Testis (tissue), 2 donors: ENCODE measurements at regions not wholly inside any gene's neighbourhood (a gene's known extent, or its start where the extent isn't known, plus 50 kb on each side); places are given as distances from the start of the nearest gene placed in this dataset.

Source experiments
- POLR2A ChIP-seq: fragments of 450-650 bp; IDR thresholded peaks from one replicate; pipeline ENCODE4 v1.6.1; 2017; ENCODE audit warnings: antibody characterized with exemption, mild to moderate bottlenecking, moderate library complexity
- TF ChIP-seq, protein P1 (sequence below), 3 experiments: fragments of 450-650 bp in 2 of 3; fragments of 200-600 bp in 1 of 3; sonication (generic) in 1 of 3; IDR thresholded peaks; one replicate each; pipeline ENCODE4 v1.5.1; 2016 to 2019; ENCODE audit warnings: antibody characterized with exemption in 3 of 3, mild to moderate bottlenecking in 2 of 3, moderate library complexity in 1 of 3

- TF ChIP-seq, protein P1, sequence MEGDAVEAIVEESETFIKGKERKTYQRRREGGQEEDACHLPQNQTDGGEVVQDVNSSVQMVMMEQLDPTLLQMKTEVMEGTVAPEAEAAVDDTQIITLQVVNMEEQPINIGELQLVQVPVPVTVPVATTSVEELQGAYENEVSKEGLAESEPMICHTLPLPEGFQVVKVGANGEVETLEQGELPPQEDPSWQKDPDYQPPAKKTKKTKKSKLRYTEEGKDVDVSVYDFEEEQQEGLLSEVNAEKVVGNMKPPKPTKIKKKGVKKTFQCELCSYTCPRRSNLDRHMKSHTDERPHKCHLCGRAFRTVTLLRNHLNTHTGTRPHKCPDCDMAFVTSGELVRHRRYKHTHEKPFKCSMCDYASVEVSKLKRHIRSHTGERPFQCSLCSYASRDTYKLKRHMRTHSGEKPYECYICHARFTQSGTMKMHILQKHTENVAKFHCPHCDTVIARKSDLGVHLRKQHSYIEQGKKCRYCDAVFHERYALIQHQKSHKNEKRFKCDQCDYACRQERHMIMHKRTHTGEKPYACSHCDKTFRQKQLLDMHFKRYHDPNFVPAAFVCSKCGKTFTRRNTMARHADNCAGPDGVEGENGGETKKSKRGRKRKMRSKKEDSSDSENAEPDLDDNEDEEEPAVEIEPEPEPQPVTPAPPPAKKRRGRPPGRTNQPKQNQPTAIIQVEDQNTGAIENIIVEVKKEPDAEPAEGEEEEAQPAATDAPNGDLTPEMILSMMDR (IDR thresholded peaks at IDR 0.05): no peak
- no peak for TF ChIP-seq POLR2A
These were observed 226.0 kb upstream of the PPP1R2C start for GRCh38 chrX:43003939-43004338.
